ENCODE measurements at regions not wholly inside any gene's neighbourhood (a gene's known extent, or its start where the extent isn't known, plus 50 kb on each side); places are given as distances from the start of the nearest gene placed in this dataset.

GRCh38 chr3:99534951-99535704, 103.3 kb upstream of the COL8A1 start:
- no peak for TF ChIP-seq CTCF (IDR thresholded peaks at IDR 0.05; ENCODE audit: insufficient read depth, low read length)
- no peak overlapping the region for H3K4me3 ChIP-seq (ENCODE audit: low read depth, low read length)
- peak; percentile 38 for DNase-seq (ENCODE audit: low read depth)

- no peak overlapping the region for H3K4me3 ChIP-seq (ENCODE audit: low read depth, low read length)
- peak; percentile 78 for DNase-seq (ENCODE audit: low read depth)
- peak; percentile 79 for TF ChIP-seq CTCF (IDR thresholded peaks at IDR 0.05; ENCODE audit: insufficient read depth, low read length)
Observed at GRCh38 chr3:99532246-99532645, 106.1 kb upstream of the COL8A1 start.

- no peak for DNase-seq (ENCODE audit: low read depth)
- no peak overlapping the region for H3K4me3 ChIP-seq (ENCODE audit: low read depth, low read length)
- TF ChIP-seq CTCF (IDR thresholded peaks at IDR 0.05; ENCODE audit: insufficient read depth, low read length) = no peak
Observed at GRCh38 chr3:99529265-99529664, 109.1 kb upstream of the COL8A1 start.

GRCh38 chr3:99526921-99527320, 111.5 kb upstream of the COL8A1 start:
- no peak for DNase-seq (ENCODE audit: low read depth)
- no peak overlapping the region for H3K4me3 ChIP-seq (ENCODE audit: low read depth, low read length)
- TF ChIP-seq CTCF (IDR thresholded peaks at IDR 0.05; ENCODE audit: insufficient read depth, low read length) = no peak

- no peak for DNase-seq (ENCODE audit: low read depth)
- H3K4me3 ChIP-seq (ENCODE audit: low read depth, low read length) = no peak overlapping the region
- TF ChIP-seq CTCF (IDR thresholded peaks at IDR 0.05; ENCODE audit: insufficient read depth, low read length) = no peak
Observed at GRCh38 chr3:99524559-99524958, 113.8 kb upstream of the COL8A1 start.

- no peak overlapping the region for H3K4me3 ChIP-seq (ENCODE audit: low read depth, low read length)
- TF ChIP-seq CTCF (IDR thresholded peaks at IDR 0.05; ENCODE audit: insufficient read depth, low read length) = no peak
- DNase-seq (ENCODE audit: low read depth) = no peak
Observed at GRCh38 chr3:99523431-99524127, 114.8 kb upstream of the COL8A1 start.

All from fibroblast of the aortic adventitia (primary cell).